HG03139 (cell line): ENCODE measurements at regions not wholly inside any gene's neighbourhood (a gene's known extent, or its start where the extent isn't known, plus 50 kb on each side); places are given as distances from the start of the nearest gene placed in this dataset.

Experiments
- ATAC-seq: cut with Tn5 transposase; IDR thresholded peaks from one replicate; pipeline ENCODE4 v1.9.1; 2021; ENCODE audit not compliant: unreplicated experiment

- no peak for ATAC-seq
Measured at GRCh38 chr3:124588794-124589193, 141.5 kb upstream of the UMPS start.

- ATAC-seq, result no peak
Measured at GRCh38 chr3:124591699-124592098, 138.6 kb upstream of the UMPS start.

- no peak for ATAC-seq
Measured at GRCh38 chr3:124592658-124593441, 137.4 kb upstream of the UMPS start.

- ATAC-seq, result no peak
Measured at GRCh38 chr3:124593442-124593829, 136.8 kb upstream of the UMPS start.

GRCh38 chr3:124594581-124594980 lies 135.7 kb upstream of the UMPS start:
- ATAC-seq, result no peak

GRCh38 chr3:124597273-124597672 lies 133.0 kb upstream of the UMPS start:
- ATAC-seq, result no peak

GRCh38 chr3:124597979-124598378 lies 132.3 kb upstream of the UMPS start:
- ATAC-seq, result no peak

GRCh38 chr3:124599147-124599765 lies 131.0 kb upstream of the UMPS start:
- ATAC-seq, result no peak

GRCh38 chr3:124599779-124600693 lies 130.2 kb upstream of the UMPS start:
- no peak for ATAC-seq

- ATAC-seq, result no peak
Measured at GRCh38 chr3:124600765-124601164, 129.5 kb upstream of the UMPS start.

- ATAC-seq, result no peak
Measured at GRCh38 chr3:124601190-124601589, 129.1 kb upstream of the UMPS start.

- ATAC-seq, result no peak
Measured at GRCh38 chr3:124602980-124603627, 127.1 kb upstream of the UMPS start.

GRCh38 chr3:124605781-124606579 lies 124.3 kb upstream of the UMPS start:
- ATAC-seq, result no peak

- no peak for ATAC-seq
Measured at GRCh38 chr3:124607163-124607562, 123.1 kb upstream of the UMPS start.

- ATAC-seq, result no peak
Measured at GRCh38 chr3:124609402-124609801, 120.8 kb upstream of the UMPS start.

GRCh38 chr3:124610130-124610529 lies 120.1 kb upstream of the UMPS start:
- ATAC-seq, result no peak

GRCh38 chr3:124611520-124611919 lies 118.7 kb upstream of the UMPS start:
- ATAC-seq, result no peak

GRCh38 chr3:124615896-124616543 lies 114.2 kb upstream of the UMPS start:
- no peak for ATAC-seq

GRCh38 chr3:124617177-124617576 lies 113.1 kb upstream of the UMPS start:
- ATAC-seq, result no peak
